Erythroblast (primary cell): ENCODE measurements at regions not wholly inside any gene's neighbourhood (a gene's known extent, or its start where the extent isn't known, plus 50 kb on each side); places are given as distances from the start of the nearest gene placed in this dataset.
"Not testable (repeated sequence)": the region's sequence is repeated elsewhere in the genome, so short reads cannot be mapped to it uniquely, and the experiment has no call there.

ENCODE experiments used
- GATA1 ChIP-seq: IDR thresholded peaks from 2 replicates; pipeline ENCODE4 v1.6.1; 2011; ENCODE audit warnings: low read depth, mild to moderate bottlenecking, control low read depth, low read length, moderate library complexity
- POLR2A ChIP-seq: IDR thresholded peaks from 2 replicates; pipeline ENCODE4 v1.6.1; 2011; ENCODE audit warnings: mild to moderate bottlenecking, low read length

GRCh38 chr10:55740767-55741166 lies 620.3 kb downstream of the ZWINT start:
- TF ChIP-seq POLR2A, GATA1: not testable (repeated sequence)
